CD1c-positive myeloid dendritic cell (primary cell): ENCODE measurements at regions not wholly inside any gene's neighbourhood (a gene's known extent, or its start where the extent isn't known, plus 50 kb on each side); places are given as distances from the start of the nearest gene placed in this dataset.

ENCODE experiments used
- DNase-seq: peaks from one replicate; pipeline ENCODE4 v3.0.0-alpha.2; 2016; ENCODE audit errors: extremely low spot score

GRCh38 chr10:28060031-28060607 lies 61.2 kb upstream of the ODAD2 start:
- no peak for DNase-seq

DNA sequence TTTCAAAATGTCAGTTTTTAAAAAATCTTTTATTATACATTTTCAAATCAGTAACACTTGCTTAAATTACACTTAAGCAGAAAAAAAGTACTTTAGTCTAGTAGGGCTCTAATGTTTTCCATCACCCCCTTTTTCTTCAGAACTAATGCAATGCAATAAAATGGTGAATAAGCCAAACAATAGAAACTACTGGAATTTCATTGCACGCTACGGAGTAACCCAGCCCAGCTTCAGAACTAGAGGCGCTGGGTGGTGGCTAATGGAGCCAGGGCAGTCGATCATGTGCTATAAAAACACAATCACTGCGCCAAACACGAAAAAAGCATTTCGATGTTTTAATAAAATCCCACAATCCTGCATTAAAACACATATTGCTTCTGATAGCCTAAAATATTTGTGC lies 59.9 kb upstream of the ODAD2 start:
- DNase-seq: no peak

GRCh38 chr10:28054228-28054860 lies 55.5 kb upstream of the ODAD2 start:
- DNase-seq: no peak

GRCh38 chr10:28049286-28049685 lies 50.4 kb upstream of the ODAD2 start:
- no peak for DNase-seq
